SU-DHL-6 (cell line): ENCODE measurements at regions not wholly inside any gene's neighbourhood (a gene's known extent, or its start where the extent isn't known, plus 50 kb on each side); places are given as distances from the start of the nearest gene placed in this dataset.

ENCODE experiments used
- H2AFZ ChIP-seq: fragments of 200-600 bp; sonication (generic); 2 replicates; pipeline ENCODE4 v1.6.1; 2014; ENCODE audit warnings: low read depth, mild to moderate bottlenecking, moderate library complexity, mixed read lengths, antibody characterized with exemption, low read length; ENCODE audit not compliant: severe bottlenecking
- H3F3A ChIP-seq: fragments of 200-600 bp; shearing (Covaris generic); 2 replicates; pipeline ENCODE4 v1.6.0; 2016; ENCODE audit warnings: antibody characterized with exemption, mild to moderate bottlenecking; ENCODE audit not compliant: insufficient read depth
- H3K27ac ChIP-seq: fragments of 200-600 bp; sonication (generic); 2 replicates; pipeline ENCODE4 v1.5.1; 2016; ENCODE audit warnings: low read depth, mild to moderate bottlenecking, low read length, moderate library complexity, mixed read lengths
- H3K27me3 ChIP-seq: fragments of 200-600 bp; sonication (generic), shearing (Covaris generic); 2 replicates; pipeline ENCODE4 v1.6.0; 2014; ENCODE audit warnings: mild to moderate bottlenecking, low read length
- H3K36me3 ChIP-seq: fragments of 200-600 bp; sonication (generic); 2 replicates; pipeline ENCODE4 v1.6.1; 2014; ENCODE audit warnings: mild to moderate bottlenecking, low read length, mixed read lengths
- H3K4me2 ChIP-seq: fragments of 300-600, 200-600 bp; shearing (Covaris generic), sonication (generic); 2 replicates; pipeline ENCODE4 v1.6.0; 2014; ENCODE audit warnings: low read length, low read depth, mild to moderate bottlenecking; ENCODE audit not compliant: poor library complexity, severe bottlenecking
- H3K4me3 ChIP-seq: fragments of 200-600 bp; sonication (generic); 2 replicates; pipeline ENCODE4 v1.5.1; 2014; ENCODE audit warnings: antibody characterized with exemption, low read length, mild to moderate bottlenecking, mixed read lengths; ENCODE audit not compliant: insufficient read depth, poor library complexity, severe bottlenecking
- H3K79me2 ChIP-seq: fragments of 200-600 bp; sonication (generic); 2 replicates; pipeline ENCODE4 v1.6.1; 2014; ENCODE audit warnings: mild to moderate bottlenecking, low read length, moderate library complexity; ENCODE audit not compliant: insufficient read depth
- H3K9ac ChIP-seq: fragments of 200-600 bp; sonication (generic); 2 replicates; pipeline ENCODE4 v1.7.0; 2014; ENCODE audit warnings: mild to moderate bottlenecking, low read length
- H3K9me2 ChIP-seq: fragments of 200-600 bp; sonication (generic); replicated peaks from 2 replicates; pipeline ENCODE4 v1.6.1; 2014; ENCODE audit warnings: low read length; ENCODE audit not compliant: insufficient read depth
- H3K9me3 ChIP-seq: fragments of 200-600 bp; sonication (generic); 2 replicates; pipeline ENCODE4 v1.6.1; 2014; ENCODE audit warnings: low read length, mixed read lengths; ENCODE audit not compliant: insufficient read depth
- H4K20me1 ChIP-seq: fragments of 200-600 bp; sonication (generic); 2 replicates; pipeline ENCODE4 v1.6.1; 2014; ENCODE audit warnings: low read depth, mild to moderate bottlenecking, antibody characterized with exemption, low read length, moderate library complexity, mixed read lengths
- CTCF ChIP-seq: fragments of 200-600 bp; sonication (generic); IDR thresholded peaks from one replicate; pipeline ENCODE4 v1.5.1; 2017; ENCODE audit warnings: antibody characterized with exemption, mild to moderate bottlenecking, low read length, moderate library complexity; ENCODE audit not compliant: insufficient read depth, poor library complexity, severe bottlenecking
- EZH2phosphoT487 ChIP-seq: fragments of 200-600 bp; sonication (generic), shearing (Covaris generic); conservative IDR thresholded peaks from 2 replicates; pipeline ENCODE4 v1.6.1; 2018; ENCODE audit warnings: mild to moderate bottlenecking, antibody characterized with exemption, low read length, moderate library complexity, mixed read lengths

GRCh38 chr16:13672196-13672595, 247.8 kb upstream of the ERCC4 start:
- TF ChIP-seq EZH2phosphoT487 (no peak), CTCF (no peak)
- H3K79me2 ChIP-seq, result no peaks in the 10 kb centered on the region
- no peaks in the 10 kb centered on the region for H3K9me2 ChIP-seq

GRCh38 chr16:13680021-13680889, 239.7 kb upstream of the ERCC4 start:
- H3K9ac ChIP-seq, result no peak overlapping the region
- no peak for TF ChIP-seq EZH2phosphoT487
- TF ChIP-seq CTCF, result no peak
- no peaks in the 10 kb centered on the region for H3K36me3 ChIP-seq
- no peaks in the 10 kb centered on the region for H3K27me3 ChIP-seq
- no peak overlapping the region for H3K4me3 ChIP-seq
- H2AFZ ChIP-seq, result no peak overlapping the region
- no peaks in the 10 kb centered on the region for H3K79me2 ChIP-seq
- no peaks in the 10 kb centered on the region for H4K20me1 ChIP-seq
- no peak overlapping the region for H3K4me2 ChIP-seq
- H3K9me2 ChIP-seq, result no peaks in the 10 kb centered on the region
- no peaks in the 10 kb centered on the region for H3K9me3 ChIP-seq
- no peak overlapping the region for H3K27ac ChIP-seq
- no peaks in the 10 kb centered on the region for H3F3A ChIP-seq

More at GRCh38 chr16:13672196-13672595, 247.8 kb upstream of the ERCC4 start:
- H3K27ac ChIP-seq, result no peak overlapping the region
- H4K20me1 ChIP-seq, result no peaks in the 10 kb centered on the region
- H3K27me3 ChIP-seq, result no peaks in the 10 kb centered on the region
- no peak overlapping the region for H3K4me2 ChIP-seq
- no peaks in the 10 kb centered on the region for H3F3A ChIP-seq
- no peaks in the 10 kb centered on the region for H3K36me3 ChIP-seq
- H2AFZ ChIP-seq, result no peak overlapping the region
- H3K9me3 ChIP-seq, result no peaks in the 10 kb centered on the region
- H3K9ac ChIP-seq, result no peak overlapping the region
- no peak overlapping the region for H3K4me3 ChIP-seq

- Histone ChIP-seq H3K9me2 (no peaks in the 10 kb centered on the region), H3K4me2 (no peak overlapping the region), H3K9me3 (0 out of 2 replicates have a peak, but pooled peaks cover 3% of the 10 kb centered on the region), H3K36me3 (no peaks in the 10 kb centered on the region), H3F3A (no peaks in the 10 kb centered on the region), H3K9ac (no peak overlapping the region), H2AFZ (no peak overlapping the region), H3K79me2 (no peaks in the 10 kb centered on the region), H3K4me3 (no peak overlapping the region), H4K20me1 (no peaks in the 10 kb centered on the region), H3K27me3 (no peaks in the 10 kb centered on the region), H3K27ac (no peak overlapping the region)
- TF ChIP-seq EZH2phosphoT487 (no peak), CTCF (no peak)
These were observed 235.0 kb upstream of the ERCC4 start for GRCh38 chr16:13684819-13685563.
